ENCODE measurements at regions not wholly inside any gene's neighbourhood (a gene's known extent, or its start where the extent isn't known, plus 50 kb on each side); places are given as distances from the start of the nearest gene placed in this dataset.

- TF ChIP-seq CTCF (IDR thresholded peaks at IDR 0.05; ENCODE audit: poor library complexity) = no peak
- no peak for TF ChIP-seq EZH2phosphoT487 (IDR thresholded peaks at IDR 0.05; ENCODE audit: low read depth, severe bottlenecking, unreplicated experiment)
Observed at GRCh38 chr5:42930934-42931333, 109.2 kb downstream of the ANXA2R start.

Data from hepatocyte (in vitro differentiated cells).